ENCODE measurements at regions not wholly inside any gene's neighbourhood (a gene's known extent, or its start where the extent isn't known, plus 50 kb on each side); places are given as distances from the start of the nearest gene placed in this dataset.
A peak's percentile ranks its signal among the peaks of the same experiment; 100 is the strongest.

GRCh38 chr4:177182166-177182565 is 127.5 kb upstream of the NEIL3 start:
- Mint-ChIP-seq H3K4me1 (ENCODE audit: low read depth) (peaks cover 61% of the 10 kb centered on the region), H3K4me3 (no peak overlapping the region), H3K36me3 (ENCODE audit: low read depth) (no peaks in the 10 kb centered on the region), H3K27ac (no peak overlapping the region), H3K9me3 (no peaks in the 10 kb centered on the region), H3K27me3 (ENCODE audit: insufficient read depth) (peaks cover 3% of the 10 kb centered on the region; the same call in 1 of the 2 replicates)
- TF ChIP-seq CTCF (IDR thresholded peaks at IDR 0.05): no peak
- DNase-seq: peak; percentile 21

- peaks cover 55% of the 10 kb centered on the region for H3K4me1 Mint-ChIP-seq (ENCODE audit: low read depth)
- H3K27ac Mint-ChIP-seq: no peak overlapping the region
- TF ChIP-seq CTCF (IDR thresholded peaks at IDR 0.05): no peak
- no peak overlapping the region for H3K4me3 Mint-ChIP-seq
- H3K27me3 Mint-ChIP-seq (ENCODE audit: insufficient read depth): peaks cover 3% of the 10 kb centered on the region; the same call in 1 of the 2 replicates
- no peak for DNase-seq
- H3K9me3 Mint-ChIP-seq: no peaks in the 10 kb centered on the region
- H3K36me3 Mint-ChIP-seq (ENCODE audit: low read depth): no peaks in the 10 kb centered on the region
Observed at GRCh38 chr4:177182728-177183127, 126.9 kb upstream of the NEIL3 start.

GRCh38 chr4:177185151-177185550 is 124.5 kb upstream of the NEIL3 start:
- DNase-seq: no peak
- Mint-ChIP-seq H3K4me3 (no peak overlapping the region; the same call in 1 of the 2 replicates), H3K27me3 (ENCODE audit: insufficient read depth) (peaks cover 3% of the 10 kb centered on the region; the same call in 1 of the 2 replicates), H3K4me1 (ENCODE audit: low read depth) (peaks cover 38% of the 10 kb centered on the region), H3K36me3 (ENCODE audit: low read depth) (no peaks in the 10 kb centered on the region), H3K9me3 (no peaks in the 10 kb centered on the region), H3K27ac (no peak overlapping the region)
- no peak for TF ChIP-seq CTCF (IDR thresholded peaks at IDR 0.05)

GRCh38 chr4:177185579-177185978 is 124.1 kb upstream of the NEIL3 start:
- H3K36me3 Mint-ChIP-seq (ENCODE audit: low read depth): no peaks in the 10 kb centered on the region

GRCh38 chr4:177187371-177187770 is 122.3 kb upstream of the NEIL3 start:
- H3K27me3 Mint-ChIP-seq (ENCODE audit: insufficient read depth): no peaks in the 10 kb centered on the region; the same call in 1 of the 2 replicates
- no peaks in the 10 kb centered on the region for H3K36me3 Mint-ChIP-seq (ENCODE audit: low read depth)
- no peak for DNase-seq
- H3K4me3 Mint-ChIP-seq: no peak overlapping the region
- H3K9me3 Mint-ChIP-seq: no peaks in the 10 kb centered on the region
- peaks cover 35% of the 10 kb centered on the region for H3K4me1 Mint-ChIP-seq (ENCODE audit: low read depth)
- TF ChIP-seq CTCF (IDR thresholded peaks at IDR 0.05): no peak
- H3K27ac Mint-ChIP-seq: no peak overlapping the region

More at GRCh38 chr4:177185579-177185978, 124.1 kb upstream of the NEIL3 start:
- Mint-ChIP-seq H3K4me1 (ENCODE audit: low read depth) (peaks cover 38% of the 10 kb centered on the region), H3K27me3 (ENCODE audit: insufficient read depth) (peaks cover 3% of the 10 kb centered on the region; the same call in 1 of the 2 replicates), H3K4me3 (no peak overlapping the region), H3K27ac (no peak overlapping the region), H3K9me3 (no peaks in the 10 kb centered on the region)
- TF ChIP-seq CTCF (IDR thresholded peaks at IDR 0.05): no peak
- DNase-seq: no peak

All from HFFc6 (cell line).